Activated CD8-positive, alpha-beta memory T cell treated with anti-CD3 and anti-CD28 coated beads, Interleukin-2, amount 50 U/mL, for 48 hours (primary cell): ENCODE measurements at regions not wholly inside any gene's neighbourhood (a gene's known extent, or its start where the extent isn't known, plus 50 kb on each side); places are given as distances from the start of the nearest gene placed in this dataset.
"Not testable (repeated sequence)": the region's sequence is repeated elsewhere in the genome, so short reads cannot be mapped to it uniquely, and the experiment has no call there.

Experiments used
- DNase-seq: peaks from one replicate; pipeline ENCODE4 v3.0.0-alpha.2; 2020

GRCh38 chr10:28996345-28996744, 292.5 kb upstream of the LYZL1 start:
- DNase-seq: no peak

DNA sequence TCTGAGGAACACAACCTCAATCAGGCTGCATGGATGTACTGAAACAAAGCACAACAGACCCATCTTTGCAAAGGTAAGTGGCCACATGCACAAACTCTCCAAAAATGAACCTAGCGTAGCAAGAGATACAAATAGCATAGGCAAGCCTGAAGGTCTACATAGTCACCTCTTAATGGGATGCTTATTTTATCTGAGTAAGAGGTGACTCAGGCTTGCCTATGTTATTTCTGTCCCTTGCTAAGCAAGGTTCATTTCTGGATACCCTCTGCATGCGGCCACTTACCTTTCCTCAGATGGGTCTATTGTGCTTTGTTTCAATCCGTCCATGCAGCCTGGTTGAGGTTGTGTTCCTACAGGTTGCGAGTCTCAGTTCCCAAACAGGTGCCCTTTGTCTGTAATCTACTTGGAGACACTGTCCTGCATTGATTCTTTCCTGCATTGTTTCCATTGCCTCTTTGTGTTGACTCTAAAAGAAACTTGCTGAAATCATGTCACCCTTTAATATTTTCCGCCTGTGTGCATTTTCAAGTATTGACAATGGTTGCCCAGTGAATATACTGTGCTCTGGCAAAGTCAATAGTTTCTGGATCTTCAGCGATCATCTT, 291.8 kb upstream of the LYZL1 start:
- DNase-seq: no peak

DNA sequence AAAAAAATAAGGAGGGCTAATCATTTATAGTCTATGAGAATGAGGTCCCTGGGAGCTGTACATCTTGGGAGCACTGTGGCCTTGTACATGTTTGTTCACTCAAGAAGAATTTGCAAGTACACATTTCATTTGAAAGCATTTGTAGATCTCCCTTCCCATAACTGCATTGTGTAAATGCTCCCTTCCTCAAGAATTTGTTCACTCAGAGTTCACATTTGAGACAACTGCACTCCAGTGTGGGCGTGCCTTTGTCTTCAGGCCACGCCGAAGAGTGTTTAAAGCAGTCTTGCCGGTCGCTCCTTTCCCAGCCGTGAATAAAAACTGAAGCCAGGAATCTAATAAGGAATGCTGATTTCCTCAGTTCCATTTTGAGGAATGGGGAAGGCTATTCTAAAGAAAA, 291.1 kb upstream of the LYZL1 start:
- no peak for DNase-seq

DNA sequence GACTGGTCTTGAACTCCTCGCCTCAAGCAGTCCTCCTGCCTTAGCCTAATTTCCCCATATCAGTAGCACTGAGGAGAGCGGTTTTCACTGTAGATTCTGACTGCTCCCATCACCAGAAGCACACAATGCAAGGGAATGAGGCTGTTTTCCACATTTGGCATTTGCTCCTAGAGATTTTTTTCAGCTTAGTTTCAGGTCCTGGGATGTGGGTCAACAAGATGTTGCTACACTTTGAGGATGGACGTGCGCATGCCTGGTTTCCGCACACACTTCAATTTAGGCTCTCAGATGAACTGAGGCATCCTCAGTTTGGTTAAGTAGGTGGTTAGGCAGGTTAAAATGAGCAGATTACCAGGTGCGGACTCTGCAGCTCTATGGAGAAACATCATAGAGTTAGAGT, 287.1 kb upstream of the LYZL1 start:
- no peak for DNase-seq

- DNase-seq: not testable (repeated sequence)
Observed at GRCh38 chr10:29003014-29003413, 285.9 kb upstream of the LYZL1 start.

DNA sequence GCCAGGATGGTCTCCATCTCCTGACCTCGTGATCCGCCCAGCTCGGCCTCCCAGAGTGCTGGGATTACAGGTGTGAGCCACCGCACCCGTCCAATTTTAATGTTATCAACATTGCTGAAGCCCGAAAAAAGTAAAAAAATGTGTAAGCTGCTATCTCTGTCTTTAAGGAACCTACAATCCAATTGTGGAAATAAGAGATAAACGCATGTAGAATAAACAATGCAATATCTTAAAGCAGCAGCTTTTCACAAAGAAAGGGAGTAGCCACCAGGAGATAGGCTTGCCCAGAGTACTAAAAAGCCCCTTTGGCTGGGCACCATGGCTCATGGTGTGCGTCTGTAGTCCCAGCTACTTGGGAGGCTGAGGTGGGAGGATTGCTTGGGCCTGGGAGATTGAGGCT, 282.9 kb upstream of the LYZL1 start:
- DNase-seq: no peak

GRCh38 chr10:29007370-29007747, 281.5 kb upstream of the LYZL1 start:
- no peak for DNase-seq

DNA sequence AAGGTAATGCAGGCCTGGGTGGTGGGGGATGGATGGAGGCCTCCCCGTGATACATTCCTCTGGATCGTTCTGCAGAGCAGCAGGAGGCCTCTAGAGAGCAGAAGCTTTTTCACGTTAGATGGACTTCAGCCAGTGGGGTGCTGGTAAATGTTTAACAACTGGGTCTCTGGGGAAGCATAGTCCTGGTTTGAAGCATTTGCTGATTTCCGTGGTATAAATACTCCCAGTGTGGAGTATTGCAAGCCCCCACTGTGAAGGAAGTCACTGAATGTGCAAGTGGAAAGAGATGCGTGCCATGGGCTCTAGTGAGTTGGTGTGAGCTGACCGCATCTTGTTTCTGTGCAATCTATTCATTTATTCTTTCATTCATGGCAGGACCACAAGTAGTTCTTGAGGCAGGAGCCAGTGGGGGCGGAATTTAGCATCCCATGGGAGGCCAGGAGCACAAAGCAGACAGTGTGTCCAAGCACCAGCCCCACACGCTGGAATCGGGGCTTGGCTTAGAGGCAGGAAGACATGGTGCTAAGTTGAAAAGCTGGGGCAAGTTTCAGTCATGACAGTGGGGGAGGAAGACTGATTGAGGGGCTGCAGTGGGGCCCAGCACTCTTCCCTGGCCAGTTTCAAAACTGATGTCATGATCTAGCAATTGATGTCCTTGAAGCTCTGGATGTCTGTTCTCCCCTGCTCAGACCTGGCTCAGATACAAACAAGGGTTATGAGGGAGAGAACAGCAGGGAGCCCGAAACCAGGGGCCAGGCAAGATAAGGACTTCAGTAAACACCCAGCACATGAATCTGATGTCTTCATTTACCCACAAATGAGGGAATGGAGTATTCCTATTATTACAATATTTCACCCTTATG, 280.9 kb upstream of the LYZL1 start:
- no peak for DNase-seq

GRCh38 chr10:29009464-29009863, 279.4 kb upstream of the LYZL1 start:
- DNase-seq: no peak

DNA sequence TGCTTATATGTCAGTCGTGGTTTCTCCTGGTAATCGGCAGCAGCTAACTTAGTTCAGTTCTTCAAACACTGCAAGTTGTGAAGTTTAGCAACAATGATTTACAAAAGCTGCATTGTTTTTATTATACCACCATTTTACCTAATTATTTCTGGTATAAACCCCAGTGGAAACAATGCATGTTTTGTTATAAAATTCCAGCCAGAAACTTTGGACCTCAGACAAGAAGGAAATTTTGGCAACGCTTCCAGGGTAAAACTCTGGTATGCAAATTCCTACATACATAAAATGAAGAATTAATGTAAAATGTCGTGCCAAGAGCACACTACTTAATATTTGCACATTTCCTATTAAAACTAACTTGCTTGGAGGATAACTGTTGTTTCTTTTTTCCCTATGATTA, 277.4 kb upstream of the LYZL1 start:
- DNase-seq: no peak

GRCh38 chr10:29012926-29013554, 275.8 kb upstream of the LYZL1 start:
- DNase-seq: no peak

GRCh38 chr10:29021591-29021990, 267.3 kb upstream of the LYZL1 start:
- no peak for DNase-seq

DNA sequence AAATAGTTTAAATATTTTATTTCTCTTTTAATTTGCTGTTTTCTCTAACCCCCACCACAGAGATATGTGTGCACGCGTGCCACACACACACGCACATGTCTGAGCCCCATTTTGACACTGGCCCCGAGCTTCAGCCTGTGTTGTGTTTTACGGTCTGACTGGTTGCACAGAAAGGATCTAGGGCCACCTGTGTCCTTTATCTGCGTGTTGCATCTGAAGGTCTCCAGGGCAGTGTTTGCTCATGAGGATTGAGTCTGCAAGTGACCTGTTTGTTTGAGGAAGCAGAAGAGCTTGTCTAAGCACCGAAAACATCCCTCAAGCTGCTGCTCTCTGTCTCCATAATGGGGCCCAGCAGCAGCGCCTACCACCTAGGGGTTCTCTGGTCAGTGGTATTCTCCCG, 266.4 kb upstream of the LYZL1 start:
- DNase-seq: no peak

DNA sequence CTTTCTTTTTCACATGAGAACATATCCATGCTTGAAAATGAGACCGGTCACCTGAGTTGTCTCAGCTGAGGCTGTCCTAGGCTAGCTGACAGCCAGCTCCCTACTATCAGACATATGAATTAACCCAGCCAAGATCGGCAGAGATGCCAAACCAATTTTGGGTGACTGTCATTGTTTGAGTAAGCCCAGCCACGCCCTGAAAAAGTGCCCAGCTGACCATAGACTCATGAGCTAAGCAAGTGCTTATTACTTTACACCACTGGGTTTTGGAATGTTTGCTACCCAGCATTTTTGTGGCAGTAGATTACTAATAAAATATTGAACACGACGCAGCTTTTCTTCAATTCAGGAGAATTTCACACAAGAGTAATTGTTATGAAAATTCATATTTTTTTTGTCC, 265.2 kb upstream of the LYZL1 start:
- no peak for DNase-seq

GRCh38 chr10:29026065-29026797, 262.6 kb upstream of the LYZL1 start:
- no peak for DNase-seq

DNA sequence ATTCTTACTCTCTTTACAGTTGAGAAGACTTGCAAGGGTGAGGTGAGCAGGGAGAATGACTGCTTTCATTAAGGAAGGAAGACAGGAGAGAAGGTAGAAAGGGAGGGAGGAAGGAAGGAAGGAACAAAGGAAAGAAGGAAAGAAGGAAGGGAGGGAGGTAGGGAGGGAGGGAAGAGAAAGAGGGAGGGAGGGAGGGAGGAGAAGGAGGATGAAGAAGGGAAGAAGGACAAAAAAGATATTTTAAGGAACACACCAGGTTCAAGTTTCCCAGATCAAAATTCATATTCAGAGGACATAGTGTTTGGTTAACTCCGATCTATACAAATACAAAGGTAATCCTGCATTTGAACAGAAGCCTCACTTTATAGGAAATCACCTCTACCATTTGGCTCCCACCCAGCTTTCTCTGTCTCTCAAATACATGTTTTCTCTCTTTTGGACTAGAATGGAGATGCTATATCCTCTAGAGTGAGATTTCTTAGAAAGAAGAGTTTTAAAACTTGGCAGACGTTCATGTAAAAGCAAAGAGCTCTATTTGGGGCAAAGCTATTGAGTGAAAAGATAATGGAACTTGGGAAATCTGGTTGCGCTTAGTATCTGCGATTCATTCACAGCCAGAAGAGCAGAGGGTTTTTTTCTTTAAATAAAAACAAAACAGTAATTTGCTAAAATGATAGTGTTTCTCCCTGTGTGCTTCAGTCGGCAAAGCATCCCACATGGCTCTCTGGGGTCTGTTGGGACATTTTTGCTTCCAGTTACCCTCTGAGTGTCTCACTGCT, 261.9 kb upstream of the LYZL1 start:
- DNase-seq: no peak

GRCh38 chr10:29028486-29028885, 260.4 kb upstream of the LYZL1 start:
- DNase-seq: no peak

- no peak for DNase-seq
Observed at GRCh38 chr10:29030900-29031299, 258.0 kb upstream of the LYZL1 start.

DNA sequence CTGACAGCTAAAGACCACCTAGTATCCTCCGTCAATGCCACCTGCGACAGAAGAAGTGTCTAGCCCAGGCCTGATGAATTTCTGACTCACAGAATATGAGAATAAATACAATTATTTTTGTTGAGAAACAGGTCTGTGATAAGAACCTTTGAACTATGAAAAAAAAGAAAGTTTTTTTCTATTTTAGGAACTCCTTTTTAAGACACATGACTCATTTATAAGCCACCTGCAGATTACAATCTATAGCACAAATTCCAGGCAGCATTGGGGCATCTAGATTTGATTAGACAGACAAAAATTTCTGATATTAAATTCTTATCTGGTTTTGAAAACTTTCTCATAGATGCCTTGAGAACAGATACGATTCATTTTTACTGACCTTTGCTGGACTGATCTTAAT, 256.7 kb upstream of the LYZL1 start:
- no peak for DNase-seq

DNA sequence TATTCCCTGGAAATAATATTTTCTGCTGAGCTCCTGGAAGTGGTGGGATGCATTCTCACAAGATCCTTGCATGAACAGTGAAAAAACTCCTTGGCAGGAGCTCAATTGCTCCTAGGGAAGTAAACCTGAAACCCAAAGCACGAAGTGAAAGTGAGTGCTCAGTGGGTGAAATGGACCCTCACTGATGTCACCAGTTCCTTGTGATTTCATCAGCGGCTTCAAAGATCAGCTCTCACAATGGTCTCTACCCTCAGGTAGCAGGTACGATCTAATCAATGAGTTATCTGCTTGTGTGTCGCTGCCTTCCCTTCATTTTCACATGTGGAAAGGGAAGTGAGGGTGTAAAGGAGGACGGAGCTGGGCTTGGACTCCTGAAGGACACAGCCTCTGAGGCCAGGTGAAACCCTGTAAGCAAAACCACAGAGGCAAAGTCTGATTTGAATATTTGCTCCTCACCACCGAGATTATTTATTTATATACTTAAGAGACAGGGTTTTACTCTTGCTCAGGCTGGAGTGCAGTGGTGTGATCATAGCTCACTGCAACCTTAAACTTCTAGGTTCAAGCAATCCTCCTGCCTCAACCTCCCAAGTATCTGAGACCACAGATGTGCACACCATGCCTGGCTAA, 255.4 kb upstream of the LYZL1 start:
- no peak for DNase-seq

GRCh38 chr10:29034592-29034991, 254.3 kb upstream of the LYZL1 start:
- no peak for DNase-seq

GRCh38 chr10:29035721-29036120, 253.1 kb upstream of the LYZL1 start:
- DNase-seq: no peak
